OCI-LY7 (cell line): ENCODE measurements at regions not wholly inside any gene's neighbourhood (a gene's known extent, or its start where the extent isn't known, plus 50 kb on each side); places are given as distances from the start of the nearest gene placed in this dataset.
"Not testable (repeated sequence)": the region's sequence is repeated elsewhere in the genome, so short reads cannot be mapped to it uniquely, and the experiment has no call there.

ENCODE experiments used
- BruUV-seq: library from RNA; stranded (reverse); fragments of 400-500 nt; replicated peaks from 2 replicates; lab custom pipeline; 2021; lab: Mats Ljungman, UMichigan
- CTCF ChIA-PET: fragments of 300-600 bp; sonication (Branson Sonifier 250); formaldehyde crosslinking; loops from one replicate; lab custom pipeline; 2022; ENCODE audit warnings: antibody characterized with exemption; ENCODE audit not compliant: unreplicated experiment; lab: Charles Lee
- POLR2A ChIA-PET: fragments of 300-600 bp; sonication (Branson Sonifier 250); formaldehyde crosslinking; loops from one replicate; lab custom pipeline; 2022; ENCODE audit warnings: antibody characterized with exemption; lab: Charles Lee
- DNase-seq: peaks from one replicate; pipeline ENCODE4 v3.0.0-alpha.2; 2015; ENCODE audit warnings: low spot score
- H2AFZ ChIP-seq: fragments of 200-600 bp; sonication (generic), shearing (Covaris generic); 2 replicates; pipeline ENCODE4 v1.6.1; 2014; ENCODE audit warnings: mild to moderate bottlenecking, antibody characterized with exemption, low read length, moderate library complexity
- H3K27ac ChIP-seq: fragments of 200-600 bp; sonication (generic); 2 replicates; pipeline ENCODE4 v1.5.1; 2014; ENCODE audit warnings: mixed run types, low read depth, mild to moderate bottlenecking, moderate library complexity, low read length, inconsistent platforms; ENCODE audit not compliant: poor library complexity, severe bottlenecking
- H3K36me3 ChIP-seq: fragments of 200-600 bp; sonication (generic); 2 replicates; pipeline ENCODE4 v1.6.1; 2014; ENCODE audit warnings: mild to moderate bottlenecking, antibody characterized with exemption, low read length, moderate library complexity, mixed read lengths; ENCODE audit not compliant: insufficient read depth
- H3K4me1 ChIP-seq: fragments of 200-600 bp; sonication (generic); 2 replicates; pipeline ENCODE4 v1.5.1; 2014; ENCODE audit warnings: mild to moderate bottlenecking, low read length; ENCODE audit not compliant: insufficient read depth, poor library complexity, severe bottlenecking
- H3K4me2 ChIP-seq: fragments of 200-600 bp; sonication (generic); 2 replicates; pipeline ENCODE4 v1.6.1; 2014; ENCODE audit warnings: mild to moderate bottlenecking, low read length
- H3K4me3 ChIP-seq: fragments of 200-600 bp; sonication (generic); 2 replicates; pipeline ENCODE4 v1.5.1; 2014; ENCODE audit warnings: mild to moderate bottlenecking, low read depth, low read length; ENCODE audit not compliant: poor library complexity, severe bottlenecking
- H3K79me2 ChIP-seq: fragments of 200-600 bp; sonication (generic); 2 replicates; pipeline ENCODE4 v1.6.1; 2016; ENCODE audit warnings: low read depth, mild to moderate bottlenecking, low read length, moderate library complexity, mixed read lengths; ENCODE audit not compliant: insufficient read depth
- H3K9me2 ChIP-seq: fragments of 200-600 bp; sonication (generic); 2 replicates; pipeline ENCODE4 v1.6.1; 2016; ENCODE audit warnings: mild to moderate bottlenecking, low read length, mixed read lengths; ENCODE audit not compliant: insufficient read depth
- H3K9me3 ChIP-seq: fragments of 200-600 bp; sonication (generic); 2 replicates; pipeline ENCODE4 v1.6.1; 2014; ENCODE audit warnings: mild to moderate bottlenecking, mixed run types, low read length, mixed read lengths
- H4K20me1 ChIP-seq: fragments of 200-600 bp; sonication (generic); 2 replicates; pipeline ENCODE4 v1.6.1; 2014; ENCODE audit warnings: mild to moderate bottlenecking, antibody characterized with exemption, low read length, moderate library complexity, mixed read lengths; ENCODE audit not compliant: insufficient read depth
- EZH2phosphoT487 ChIP-seq: fragments of 200-600 bp; sonication (generic); IDR thresholded peaks from 2 replicates; pipeline ENCODE4 v1.6.1; 2018; ENCODE audit warnings: low read depth, borderline replicate concordance, mild to moderate bottlenecking, mixed run types, antibody characterized with exemption, low read length, moderate library complexity, mixed read lengths
- intact Hi-C: fragments of 100-400 bp; cut with micrococcal nuclease; formaldehyde crosslinking; loops from one replicate; pipeline ENCODE4 v1.10.0; 2022; ENCODE audit not compliant: unreplicated experiment
- TF ChIP-seq, protein P1 (sequence below): fragments of 200-600 bp; sonication (generic); conservative IDR thresholded peaks from 2 replicates; pipeline ENCODE4 v1.5.1; 2014; ENCODE audit warnings: mild to moderate bottlenecking, antibody characterized with exemption, low read length, moderate library complexity, mixed read lengths

DNA sequence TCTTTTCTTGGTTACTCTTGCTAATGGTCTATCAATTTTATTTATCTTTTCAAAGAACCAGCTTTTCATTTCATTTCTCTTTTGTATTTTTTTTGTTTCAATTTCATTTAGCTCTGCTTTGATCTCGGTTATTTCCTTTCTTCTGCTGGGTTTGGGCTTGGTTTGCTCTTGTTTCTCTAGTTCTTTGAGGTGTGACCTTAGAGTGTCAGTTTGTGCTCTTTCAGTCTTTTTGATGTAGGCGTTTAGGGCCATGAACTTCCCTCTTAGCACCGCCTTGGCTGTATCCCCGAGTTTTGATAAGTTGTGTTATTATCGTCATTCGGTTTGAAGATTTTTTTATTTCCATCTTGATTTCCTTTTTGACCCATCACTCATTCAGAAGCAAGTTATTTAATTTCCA, 265.5 kb downstream of the VAPA start:
- H3K79me2 ChIP-seq, H3K4me2 ChIP-seq, H3K9me2 ChIP-seq, intact Hi-C loops, BruUV-seq, H3K27ac ChIP-seq, H3K4me3 ChIP-seq, CTCF ChIA-PET, H4K20me1 ChIP-seq, H3K36me3 ChIP-seq, DNase-seq, H3K4me1 ChIP-seq, H3K9me3 ChIP-seq, H2AFZ ChIP-seq: not testable (repeated sequence)
- POLR2A ChIA-PET: interaction anchor here (1.0 kb wide), 1 partner anchor 19 kb away, joined by 3 read pairs; no protein-coding TSS in a partner anchor

DNA sequence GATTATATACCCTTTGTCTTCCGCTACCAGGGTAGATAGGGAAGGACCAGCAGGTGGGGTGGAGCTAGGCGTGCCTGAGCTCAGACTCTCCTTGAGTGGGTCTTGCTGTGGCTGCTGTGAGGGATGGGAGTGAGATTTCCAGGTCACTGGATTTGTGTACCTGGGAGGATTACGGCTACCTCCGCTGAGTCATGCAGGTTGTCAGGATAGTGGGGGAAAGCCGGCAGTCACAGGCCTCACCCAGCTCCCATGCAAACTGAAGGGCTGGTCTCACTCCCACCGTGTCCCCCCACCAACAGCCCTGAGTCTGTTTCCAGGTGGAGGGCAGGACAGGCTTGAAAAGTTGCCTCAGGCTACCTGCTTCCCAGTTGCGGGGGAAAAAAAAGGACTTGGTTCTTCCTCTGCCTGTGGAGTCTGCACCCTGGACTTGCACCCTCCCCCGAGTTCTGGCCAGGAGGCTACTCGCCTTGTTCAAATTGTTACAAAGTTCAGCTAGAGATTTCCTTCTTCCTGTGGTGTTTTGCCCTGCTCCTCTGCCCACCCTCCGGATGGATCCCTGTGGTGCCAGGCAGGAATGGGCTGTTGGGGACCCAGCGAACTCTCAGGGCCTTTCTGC, 268.3 kb downstream of the VAPA start:
- TF ChIP-seq, protein P1, sequence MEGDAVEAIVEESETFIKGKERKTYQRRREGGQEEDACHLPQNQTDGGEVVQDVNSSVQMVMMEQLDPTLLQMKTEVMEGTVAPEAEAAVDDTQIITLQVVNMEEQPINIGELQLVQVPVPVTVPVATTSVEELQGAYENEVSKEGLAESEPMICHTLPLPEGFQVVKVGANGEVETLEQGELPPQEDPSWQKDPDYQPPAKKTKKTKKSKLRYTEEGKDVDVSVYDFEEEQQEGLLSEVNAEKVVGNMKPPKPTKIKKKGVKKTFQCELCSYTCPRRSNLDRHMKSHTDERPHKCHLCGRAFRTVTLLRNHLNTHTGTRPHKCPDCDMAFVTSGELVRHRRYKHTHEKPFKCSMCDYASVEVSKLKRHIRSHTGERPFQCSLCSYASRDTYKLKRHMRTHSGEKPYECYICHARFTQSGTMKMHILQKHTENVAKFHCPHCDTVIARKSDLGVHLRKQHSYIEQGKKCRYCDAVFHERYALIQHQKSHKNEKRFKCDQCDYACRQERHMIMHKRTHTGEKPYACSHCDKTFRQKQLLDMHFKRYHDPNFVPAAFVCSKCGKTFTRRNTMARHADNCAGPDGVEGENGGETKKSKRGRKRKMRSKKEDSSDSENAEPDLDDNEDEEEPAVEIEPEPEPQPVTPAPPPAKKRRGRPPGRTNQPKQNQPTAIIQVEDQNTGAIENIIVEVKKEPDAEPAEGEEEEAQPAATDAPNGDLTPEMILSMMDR: no peak
- TF ChIP-seq EZH2phosphoT487: no peak
- intact Hi-C loops: no loop called here
- H3K4me2 ChIP-seq: no peak overlapping the region

DNA sequence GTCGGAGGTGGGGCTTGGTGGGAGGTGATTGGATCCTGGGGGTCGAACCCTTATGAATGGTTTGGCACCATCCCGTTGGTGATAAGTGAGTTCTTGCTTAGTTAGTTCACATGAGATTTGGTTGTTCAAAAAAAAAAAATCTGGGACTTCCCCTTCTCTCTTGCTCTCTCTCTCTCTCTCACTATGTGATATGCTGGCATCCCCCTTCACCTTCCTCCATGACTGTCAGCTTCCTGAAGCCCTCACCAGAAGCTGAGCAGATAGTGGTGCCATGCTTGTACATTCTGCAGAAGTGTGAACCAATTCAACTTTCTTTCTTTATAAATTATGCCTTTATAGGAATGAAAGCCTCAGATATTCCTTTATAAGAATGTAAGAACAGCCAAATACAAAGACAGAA, 269.7 kb upstream of the APCDD1 start:
- no peak for DNase-seq
- BruUV-seq: no TSS peak
- Histone ChIP-seq H3K9me3 (no peaks in the 10 kb centered on the region), H2AFZ (no peak overlapping the region), H3K4me2 (no peak overlapping the region), H3K79me2 (no peaks in the 10 kb centered on the region), H3K36me3 (no peaks in the 10 kb centered on the region), H3K4me1 (no peaks in the 10 kb centered on the region), H3K9me2 (no peaks in the 10 kb centered on the region), H3K4me3 (no peak overlapping the region), H4K20me1 (no peaks in the 10 kb centered on the region), H3K27ac (no peak overlapping the region)
- POLR2A ChIA-PET: interaction anchor here (1.0 kb wide), 1 partner anchor 41 kb away, joined by 4 read pairs; no protein-coding TSS in a partner anchor
- CTCF ChIA-PET: no interaction called here
- TF ChIP-seq EZH2phosphoT487: no peak
- TF ChIP-seq, protein P1: no peak
- intact Hi-C loops: no loop called here

More for the DNA sequence above, 268.3 kb downstream of the VAPA start:
- no peak overlapping the region for H3K27ac ChIP-seq
- no peak overlapping the region for H2AFZ ChIP-seq
- DNase-seq: no peak
- no peak overlapping the region for H3K4me3 ChIP-seq
- CTCF ChIA-PET: no interaction called here
- H4K20me1 ChIP-seq: no peaks in the 10 kb centered on the region
- POLR2A ChIA-PET: no interaction called here
- BruUV-seq: no TSS peak
- H3K36me3 ChIP-seq: no peaks in the 10 kb centered on the region
- H3K79me2 ChIP-seq: no peaks in the 10 kb centered on the region
- no peaks in the 10 kb centered on the region for H3K4me1 ChIP-seq
- H3K9me2 ChIP-seq: no peaks in the 10 kb centered on the region
- no peaks in the 10 kb centered on the region for H3K9me3 ChIP-seq
